HG03520 (cell line): ENCODE measurements at regions not wholly inside any gene's neighbourhood (a gene's known extent, or its start where the extent isn't known, plus 50 kb on each side); places are given as distances from the start of the nearest gene placed in this dataset.

Source experiments
- ATAC-seq: cut with Tn5 transposase; IDR thresholded peaks from one replicate; pipeline ENCODE4 v1.9.1; 2021; ENCODE audit warnings: mild to moderate bottlenecking, moderate library complexity; ENCODE audit not compliant: unreplicated experiment

DNA sequence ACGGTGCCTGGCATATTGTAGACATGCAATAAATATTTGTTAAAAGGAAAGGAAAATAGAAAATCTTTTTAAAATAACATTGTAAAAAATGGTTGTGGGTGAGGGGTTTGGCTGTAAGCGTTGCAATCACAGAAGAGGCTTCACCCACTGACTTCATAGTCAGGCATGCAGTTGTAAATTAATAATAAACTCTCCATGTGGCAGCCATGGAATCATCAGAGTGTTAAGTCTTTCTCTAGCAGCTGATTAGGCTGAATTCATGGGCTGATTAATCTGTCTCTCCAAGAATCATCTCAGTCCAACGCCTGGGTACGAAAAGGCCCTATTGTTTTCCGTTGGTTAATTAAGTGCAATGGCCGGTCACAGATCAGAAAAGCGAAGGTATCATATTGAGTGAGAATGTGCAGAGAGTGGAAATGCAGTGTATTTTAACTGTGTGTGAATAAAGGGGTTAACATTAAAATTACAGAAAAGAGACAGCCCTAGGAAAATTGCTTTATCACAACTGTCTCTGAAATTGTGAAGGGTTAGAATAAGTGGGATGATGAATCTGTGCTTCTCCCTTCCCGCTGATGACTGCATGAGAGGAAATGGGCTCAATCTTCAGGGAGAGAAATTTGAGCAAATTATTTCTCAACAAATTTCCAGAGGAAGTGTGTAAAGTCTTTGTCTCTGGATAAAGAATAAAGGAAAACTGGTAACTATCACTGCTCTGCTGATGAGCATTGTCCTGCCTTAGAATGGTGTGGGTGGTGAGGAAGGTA, 269.0 kb downstream of the FAM76B start:
- ATAC-seq: no peak

- no peak for ATAC-seq
Measured at GRCh38 chr11:95519912-95520311, 269.7 kb downstream of the FAM76B start.

DNA sequence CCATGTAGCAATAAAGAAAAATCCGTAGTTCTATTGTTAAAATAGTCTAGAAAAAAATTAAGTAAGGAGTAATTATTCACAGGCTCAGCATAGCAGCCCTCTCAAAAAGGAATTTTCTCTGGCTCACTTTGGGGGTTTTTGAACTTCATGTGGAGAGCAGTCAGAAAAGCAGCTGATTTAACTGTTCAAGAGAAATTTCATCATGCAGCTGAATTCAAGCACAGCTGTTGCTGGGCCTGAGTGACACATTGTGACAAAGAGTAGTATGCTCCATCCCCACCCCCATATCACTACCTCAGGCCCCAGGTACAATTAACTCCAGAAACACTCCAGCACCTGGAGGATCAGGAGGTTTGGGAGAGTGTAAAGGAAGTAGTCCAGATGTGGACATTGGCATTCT, 272.1 kb downstream of the FAM76B start:
- no peak for ATAC-seq

GRCh38 chr11:95516786-95517185, 272.8 kb downstream of the FAM76B start:
- ATAC-seq: no peak

DNA sequence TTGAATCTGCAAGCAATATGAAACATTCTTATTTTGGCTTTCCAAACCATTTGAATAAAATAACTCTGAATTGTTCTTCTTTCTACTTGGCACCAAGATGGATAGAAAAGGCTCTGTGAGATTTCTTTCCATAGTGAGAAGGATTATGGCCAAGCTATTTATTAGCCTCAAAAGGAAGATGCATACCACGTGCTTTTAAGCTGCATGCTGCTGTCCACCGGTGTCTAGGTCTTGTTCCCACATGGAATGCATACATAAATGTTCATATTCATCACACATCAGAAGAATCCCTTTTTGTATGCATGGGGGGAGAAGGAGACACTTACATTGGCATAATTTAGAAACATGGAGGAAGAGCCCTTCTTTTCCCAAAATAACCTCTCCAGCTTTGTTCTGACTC, 273.4 kb downstream of the FAM76B start:
- no peak for ATAC-seq

GRCh38 chr11:95515371-95515770, 274.2 kb downstream of the FAM76B start:
- ATAC-seq: no peak

GRCh38 chr11:95514416-95515110, 275.0 kb downstream of the FAM76B start:
- ATAC-seq: no peak

GRCh38 chr11:95512682-95513081, 276.9 kb downstream of the FAM76B start:
- ATAC-seq: no peak

GRCh38 chr11:95512177-95512576, 277.4 kb downstream of the FAM76B start:
- ATAC-seq: no peak

GRCh38 chr11:95508219-95508890, 277.4 kb upstream of the SESN3 start:
- no peak for ATAC-seq

GRCh38 chr11:95507794-95508193, 276.8 kb upstream of the SESN3 start:
- ATAC-seq: no peak

DNA sequence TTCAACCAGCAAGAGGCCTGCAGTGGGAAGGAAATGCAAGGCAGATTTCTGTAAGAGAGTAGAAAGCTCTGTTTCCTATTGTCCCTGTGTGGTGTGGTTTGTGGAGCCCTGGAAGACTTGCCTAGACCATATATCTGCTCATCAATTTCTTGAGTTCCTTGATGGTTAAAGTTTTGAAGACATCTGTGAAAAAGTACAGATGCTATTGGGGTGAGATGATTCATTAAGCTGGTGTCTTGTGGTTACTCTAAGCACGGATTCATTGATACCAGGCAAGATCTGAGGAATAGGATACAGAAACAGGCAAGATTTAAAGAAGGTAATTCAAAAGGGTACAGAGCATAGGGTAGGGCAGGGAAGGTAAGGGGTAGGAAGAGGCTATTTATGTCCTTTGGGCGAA, 275.8 kb upstream of the SESN3 start:
- ATAC-seq: no peak

DNA sequence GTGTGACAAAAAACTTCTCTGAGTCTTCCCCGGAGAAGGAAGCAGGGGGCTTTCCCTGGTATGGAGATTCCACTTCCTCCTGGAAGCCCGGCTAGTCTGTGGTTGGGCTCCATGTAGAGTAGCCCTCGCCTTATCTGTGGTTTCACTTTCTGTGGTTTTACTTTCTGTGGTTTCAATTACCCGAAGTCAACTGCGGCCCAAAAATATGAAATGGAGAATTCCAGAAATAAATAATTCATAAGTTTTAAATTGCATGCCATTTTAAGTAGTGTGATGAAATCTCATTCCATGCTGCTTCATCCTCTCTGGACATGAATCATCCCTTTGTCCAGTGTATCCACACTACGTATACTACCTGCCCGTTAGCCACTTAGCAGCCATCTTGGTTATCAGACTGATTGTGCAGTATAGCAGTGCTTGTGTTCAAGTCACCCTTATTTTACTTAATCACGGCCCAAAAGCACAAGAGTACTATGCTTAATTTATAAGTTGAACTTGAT, 275.0 kb upstream of the SESN3 start:
- ATAC-seq: no peak

- ATAC-seq: no peak
Measured at GRCh38 chr11:95503047-95503446, 272.0 kb upstream of the SESN3 start.

DNA sequence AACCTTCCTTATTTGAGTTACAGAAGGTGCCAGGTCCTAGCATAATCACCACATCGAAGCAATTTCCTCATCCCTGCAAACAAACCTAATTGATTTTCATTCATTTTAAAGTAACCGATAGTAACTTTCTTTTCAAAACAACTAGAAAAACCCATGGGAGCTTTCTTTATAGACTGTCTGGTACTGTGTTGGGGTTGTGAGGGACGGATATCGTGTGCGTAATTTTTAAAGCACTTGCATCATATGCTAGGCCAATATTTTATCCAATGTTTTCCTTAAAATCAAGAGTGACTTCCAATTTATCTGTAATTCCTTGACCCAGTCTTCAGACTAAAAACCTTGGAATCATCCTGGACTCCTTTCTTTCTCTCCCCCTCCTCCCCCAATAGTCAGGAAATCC, 271.5 kb upstream of the SESN3 start:
- ATAC-seq: no peak

- ATAC-seq: no peak
Measured at GRCh38 chr11:95501761-95502266, 270.8 kb upstream of the SESN3 start.

- no peak for ATAC-seq
Measured at GRCh38 chr11:95500466-95500865, 269.5 kb upstream of the SESN3 start.

DNA sequence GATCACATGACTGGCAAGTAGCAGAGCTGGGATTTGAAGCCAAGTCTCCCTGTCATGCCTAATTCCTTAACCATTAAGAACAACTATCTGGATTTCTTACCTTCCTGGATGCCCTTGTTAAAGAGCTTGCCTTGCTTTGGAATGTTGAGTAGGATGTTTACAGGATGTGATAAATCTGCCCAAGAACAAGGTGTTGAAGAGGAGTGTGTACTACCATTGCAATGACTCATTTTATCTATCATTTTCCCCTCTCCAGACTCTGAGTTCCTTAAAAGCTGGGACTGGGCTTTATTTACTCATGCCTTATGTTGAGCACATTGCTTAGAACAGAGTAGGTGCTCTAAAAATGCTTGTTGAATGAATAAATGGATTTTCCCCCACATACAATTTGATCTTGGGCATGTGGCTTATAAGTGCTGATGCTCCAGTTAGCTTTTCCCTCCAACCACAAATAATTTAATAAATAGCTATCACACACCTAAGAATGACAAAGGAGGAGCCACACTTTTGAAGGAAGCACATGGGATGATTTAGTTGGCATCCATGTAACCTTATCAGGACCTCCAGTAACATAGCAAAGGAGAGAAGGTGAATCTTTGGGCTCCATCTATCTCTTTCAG, 268.6 kb upstream of the SESN3 start:
- ATAC-seq: no peak

DNA sequence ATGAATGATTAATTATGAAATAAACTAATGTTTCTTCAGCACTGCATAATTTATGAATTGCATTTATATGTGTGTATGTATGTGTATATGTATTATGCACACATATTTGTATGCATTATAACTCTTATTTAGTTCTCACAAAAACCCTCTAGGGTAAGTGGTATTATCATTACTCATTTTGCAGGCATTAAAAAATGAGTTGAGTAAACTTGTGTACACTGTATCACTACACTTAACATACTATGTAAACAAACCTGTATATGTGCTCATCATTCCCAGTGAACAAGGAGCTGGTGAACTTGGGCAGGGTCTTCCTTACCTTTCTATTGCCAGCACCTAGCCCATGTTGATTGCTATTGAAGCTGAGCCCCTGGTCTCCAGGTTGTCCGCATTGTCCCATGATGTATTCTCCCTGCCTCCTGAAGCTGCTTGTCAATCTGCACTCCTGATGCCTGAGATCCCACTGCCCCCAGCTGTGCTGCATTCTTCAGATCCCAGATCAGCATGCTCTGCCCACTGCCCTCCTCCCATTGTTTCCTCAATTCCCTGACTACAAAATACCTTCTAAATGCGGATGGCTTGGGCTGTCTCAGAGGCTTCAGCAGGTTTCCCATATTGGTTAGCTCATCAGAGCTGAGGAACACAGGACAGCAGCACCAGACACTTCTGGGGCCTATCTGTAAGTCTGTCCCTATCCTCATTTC, 267.9 kb upstream of the SESN3 start:
- ATAC-seq: no peak

- no peak for ATAC-seq
Measured at GRCh38 chr11:95496901-95497300, 265.9 kb upstream of the SESN3 start.

DNA sequence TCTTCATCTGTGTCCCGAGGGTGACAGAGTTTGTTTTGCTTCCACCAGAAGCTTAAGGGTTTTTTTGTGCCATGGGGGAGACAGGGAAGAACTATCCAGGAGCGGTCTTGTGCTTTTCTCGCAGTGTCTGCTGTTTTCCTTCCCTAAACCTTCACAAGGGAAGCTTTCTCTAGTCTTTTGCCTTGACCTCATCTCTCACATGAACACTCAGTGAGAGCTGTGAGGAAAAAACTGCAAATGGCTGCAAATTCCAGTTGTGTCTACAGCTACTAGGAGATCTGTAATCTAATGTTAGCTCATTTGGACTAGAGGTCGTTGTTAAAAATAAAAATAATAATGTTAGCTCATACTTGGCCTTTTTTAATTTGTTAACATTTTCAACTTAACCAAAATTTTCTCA, 264.7 kb upstream of the SESN3 start:
- no peak for ATAC-seq
